ENCODE measurements at regions not wholly inside any gene's neighbourhood (a gene's known extent, or its start where the extent isn't known, plus 50 kb on each side); places are given as distances from the start of the nearest gene placed in this dataset.

GRCh38 chr11:121770939-121771595 is 318.3 kb upstream of the SORL1-AS1 start:
- Histone ChIP-seq H3K36me3 (ENCODE audit: control insufficient read depth in 1 of 2, insufficient read depth in 2 of 2, low read length in 2 of 2) (no peaks in the 10 kb centered on the region), H3K9me2 (ENCODE audit: insufficient read depth) (no peaks in the 10 kb centered on the region), H3K79me2 (ENCODE audit: insufficient read depth, low read length) (no peaks in the 10 kb centered on the region), H4K20me1 (ENCODE audit: insufficient read depth) (no peaks in the 10 kb centered on the region), H3K4me2 (ENCODE audit: low read length) (no peak overlapping the region), H3K27ac (ENCODE audit: low read depth, low read length) (no peak overlapping the region), H2AFZ (ENCODE audit: low read depth, low read length, poor library complexity, severe bottlenecking) (no peak overlapping the region), H3K9me3 (ENCODE audit: control insufficient read depth in 1 of 2, insufficient read depth in 1 of 2, low read depth in 1 of 2, low read length in 2 of 2) (no peaks in the 10 kb centered on the region), H3K27me3 (ENCODE audit: insufficient read depth, low read length) (no peaks in the 10 kb centered on the region), H3K4me3 (replicated peaks in 1 of 2; ENCODE audit: low read depth in 1 of 2, low read length in 2 of 2) (no peak overlapping the region), H3K9ac (ENCODE audit: low read length) (no peak overlapping the region), H3K4me1 (ENCODE audit: control insufficient read depth in 1 of 2, insufficient read depth in 2 of 2, low read length in 2 of 2) (no peaks in the 10 kb centered on the region)
- ATAC-seq (no peak), DNase-seq (ENCODE audit: low read depth, low spot score) (no peak)
- BruUV-seq (replicated peaks) = no TSS peak
- POLR2A ChIA-PET = no interaction called here
- TF ChIP-seq YY1 (IDR thresholded peaks at IDR 0.05; ENCODE audit: extremely low read depth, insufficient replicate concordance, low read depth, low read length) (no peak), POLR2AphosphoS5 (IDR thresholded peaks at IDR 0.05; ENCODE audit: low read depth, low read length) (no peak), CTCF (IDR thresholded peaks at IDR 0.05 in 2 of 3, conservative IDR thresholded peaks at IDR 0.05 in 1 of 3; ENCODE audit: borderline replicate concordance in 1 of 3, insufficient read depth in 1 of 3, low read depth in 2 of 3, low read length in 2 of 3) (no peak), POLR2A (IDR thresholded peaks at IDR 0.05; ENCODE audit: borderline replicate concordance, extremely low read depth, insufficient read depth, insufficient read length) (no peak), EZH2 (IDR thresholded peaks at IDR 0.05) (no peak), SRF (IDR thresholded peaks at IDR 0.05; ENCODE audit: low read depth) (no peak), TCF7L2 (IDR thresholded peaks at IDR 0.05; ENCODE audit: borderline replicate concordance, extremely low read depth, insufficient read depth, insufficient read length) (no peak), REST (IDR thresholded peaks at IDR 0.05; ENCODE audit: low read depth) (no peak), EGR1 (IDR thresholded peaks at IDR 0.05; ENCODE audit: low read depth) (no peak), CBX3 (IDR thresholded peaks at IDR 0.05; ENCODE audit: low read depth) (no peak), JUND (IDR thresholded peaks at IDR 0.05) (no peak)
- CTCF ChIA-PET = no interaction called here
- RAD21 ChIA-PET (ENCODE audit: low non-redundant PET in 1 of 2, low total read pairs in 2 of 2, uncharacterized antibody in 2 of 2, unreplicated experiment in 2 of 2) = no interaction called here
- intact Hi-C loops (cut with micrococcal nuclease) = no loop called here

Measured in HCT116 (cell line).